HG02610 (cell line): ENCODE measurements at regions not wholly inside any gene's neighbourhood (a gene's known extent, or its start where the extent isn't known, plus 50 kb on each side); places are given as distances from the start of the nearest gene placed in this dataset.

ENCODE experiments used
- ATAC-seq: cut with Tn5 transposase; IDR thresholded peaks from one replicate; pipeline ENCODE4 v1.9.1; 2021; ENCODE audit warnings: mild to moderate bottlenecking, moderate library complexity; ENCODE audit not compliant: unreplicated experiment

- ATAC-seq, result peak; percentile 77
Observed at GRCh38 chr10:121069061-121069850, 218.1 kb downstream of the WDR11 start.

GRCh38 chr10:121070275-121071070 lies 219.3 kb downstream of the WDR11 start:
- no peak for ATAC-seq

- ATAC-seq, result no peak
Observed at GRCh38 chr10:121071901-121072300, 220.7 kb downstream of the WDR11 start.

- ATAC-seq, result no peak
Observed at GRCh38 chr10:121073728-121074127, 222.6 kb downstream of the WDR11 start.

- ATAC-seq, result no peak
Observed at GRCh38 chr10:121076776-121077715, 225.9 kb downstream of the WDR11 start.

GRCh38 chr10:121078036-121078435 lies 226.9 kb downstream of the WDR11 start:
- no peak for ATAC-seq

- ATAC-seq, result no peak
Observed at GRCh38 chr10:121078672-121079102, 227.5 kb downstream of the WDR11 start.

- no peak for ATAC-seq
Observed at GRCh38 chr10:121079226-121079625, 228.1 kb downstream of the WDR11 start.

- ATAC-seq, result no peak
Observed at GRCh38 chr10:121080281-121080891, 229.2 kb downstream of the WDR11 start.

GRCh38 chr10:121081306-121081705 lies 230.1 kb downstream of the WDR11 start:
- no peak for ATAC-seq

GRCh38 chr10:121082984-121083383 lies 231.8 kb downstream of the WDR11 start:
- ATAC-seq, result no peak

GRCh38 chr10:121084016-121084674 lies 233.0 kb downstream of the WDR11 start:
- ATAC-seq, result no peak

- no peak for ATAC-seq
Observed at GRCh38 chr10:121084675-121085070, 233.5 kb downstream of the WDR11 start.

- no peak for ATAC-seq
Observed at GRCh38 chr10:121085367-121085766, 234.2 kb downstream of the WDR11 start.

GRCh38 chr10:121087129-121087528 lies 236.0 kb downstream of the WDR11 start:
- ATAC-seq, result no peak

- ATAC-seq, result no peak
Observed at GRCh38 chr10:121087688-121088087, 236.5 kb downstream of the WDR11 start.

GRCh38 chr10:121088524-121088923 lies 237.4 kb downstream of the WDR11 start:
- no peak for ATAC-seq

GRCh38 chr10:121089434-121089833 lies 238.3 kb downstream of the WDR11 start:
- no peak for ATAC-seq

- ATAC-seq, result no peak
Observed at GRCh38 chr10:121091961-121092719, 241.0 kb downstream of the WDR11 start.
